Hepatocyte (in vitro differentiated cells): ENCODE measurements at regions not wholly inside any gene's neighbourhood (a gene's known extent, or its start where the extent isn't known, plus 50 kb on each side); places are given as distances from the start of the nearest gene placed in this dataset.

Experiments used
- DNase-seq: peaks from one replicate; pipeline ENCODE4 v3.0.0-alpha.2; 2016; ENCODE audit warnings: low spot score
- H2AFZ ChIP-seq: fragments of 200-600 bp; sonication (generic); 2 replicates; pipeline ENCODE4 v1.6.0; 2016; ENCODE audit warnings: antibody characterized with exemption, mild to moderate bottlenecking
- H3K27ac ChIP-seq: fragments of 200-600 bp; sonication (generic); 2 replicates; pipeline ENCODE4 v1.5.1; 2016; ENCODE audit warnings: mild to moderate bottlenecking
- H3K27me3 ChIP-seq: fragments of 200-600 bp; sonication (generic); 2 replicates; pipeline ENCODE4 v1.6.1; 2016
- H3K36me3 ChIP-seq: fragments of 200-600 bp; sonication (generic); replicated peaks from 2 replicates; pipeline ENCODE4 v1.5.1; 2016; ENCODE audit warnings: low read depth; ENCODE audit not compliant: insufficient read depth
- H3K4me1 ChIP-seq: fragments of 200-600 bp; sonication (generic); 2 replicates; pipeline ENCODE4 v1.5.1; 2016; ENCODE audit warnings: mild to moderate bottlenecking, moderate library complexity; ENCODE audit not compliant: insufficient read depth
- H3K4me2 ChIP-seq: fragments of 200-600 bp; sonication (generic); 2 replicates; pipeline ENCODE4 v1.6.0; 2016
- H3K4me3 ChIP-seq: fragments of 200-600 bp; sonication (generic); 2 replicates; pipeline ENCODE4 v1.5.1; 2016; ENCODE audit warnings: mild to moderate bottlenecking
- H3K79me2 ChIP-seq: fragments of 200-600 bp; sonication (generic); 2 replicates; pipeline ENCODE4 v1.6.0; 2017; ENCODE audit warnings: mild to moderate bottlenecking
- H3K9me2 ChIP-seq: fragments of 200-600 bp; sonication (generic); replicated peaks from 2 replicates; pipeline ENCODE4 v1.6.0; 2017; ENCODE audit warnings: mild to moderate bottlenecking; ENCODE audit not compliant: insufficient read depth
- H3K9me3 ChIP-seq: fragments of 200-600 bp; sonication (generic); 2 replicates; pipeline ENCODE4 v1.5.1; 2016; ENCODE audit warnings: low read depth, mild to moderate bottlenecking
- H4K20me1 ChIP-seq: fragments of 200-600 bp; sonication (generic); 2 replicates; pipeline ENCODE4 v1.6.0; 2016; ENCODE audit warnings: mild to moderate bottlenecking; ENCODE audit not compliant: insufficient read depth, poor library complexity, severe bottlenecking
- CTCF ChIP-seq: fragments of 200-600 bp; sonication (generic); IDR thresholded peaks from 2 replicates; pipeline ENCODE4 v1.5.1; 2016; ENCODE audit warnings: antibody characterized with exemption, mild to moderate bottlenecking; ENCODE audit not compliant: poor library complexity
- EZH2 ChIP-seq: fragments of 200-600 bp; sonication (generic); IDR thresholded peaks from 2 replicates; pipeline ENCODE4 v1.6.1; 2016; ENCODE audit warnings: antibody characterized with exemption, mild to moderate bottlenecking, borderline replicate concordance
- EZH2phosphoT487 ChIP-seq: fragments of 200-600 bp; sonication (generic); IDR thresholded peaks from one replicate; pipeline ENCODE4 v1.6.1; 2018; ENCODE audit warnings: antibody characterized with exemption, mild to moderate bottlenecking, low read depth, moderate library complexity; ENCODE audit not compliant: unreplicated experiment, severe bottlenecking
- WGBS: methylation state at CpG from one replicate; pipeline ENCODE4 v1.1.6; 2016; ENCODE audit warnings: low lambda C conversion rate; ENCODE audit errors: missing lambda C conversion rate; 5-methylcytosine and 5-hydroxymethylcytosine counted together

GRCh38 chr4:117770269-117771102 is 263.8 kb upstream of the NDST3 start:
- Histone ChIP-seq H3K9me3 (no peaks in the 10 kb centered on the region), H3K27me3 (no peaks in the 10 kb centered on the region), H3K4me2 (no peak overlapping the region), H3K36me3 (no peaks in the 10 kb centered on the region), H3K4me3 (no peak overlapping the region), H3K4me1 (no peaks in the 10 kb centered on the region), H3K9me2 (no peaks in the 10 kb centered on the region), H3K79me2 (no peaks in the 10 kb centered on the region), H3K27ac (no peak overlapping the region), H2AFZ (no peak overlapping the region), H4K20me1 (no peaks in the 10 kb centered on the region)
- no peak for DNase-seq
- WGBS = 84% methylated on average over 3 of the region's 3 CpGs
- TF ChIP-seq CTCF (no peak), EZH2phosphoT487 (no peak), EZH2 (no peak)

- H3K79me2 ChIP-seq = no peaks in the 10 kb centered on the region
- no peak overlapping the region for H3K27ac ChIP-seq
- no peak for DNase-seq
- 71% methylated on average over 6 of the region's 6 CpGs for WGBS
- no peaks in the 10 kb centered on the region for H3K36me3 ChIP-seq
- no peak overlapping the region for H2AFZ ChIP-seq
- TF ChIP-seq EZH2 (no peak), CTCF (peak; percentile 4)
- H3K9me3 ChIP-seq = no peaks in the 10 kb centered on the region
- H3K27me3 ChIP-seq = no peaks in the 10 kb centered on the region
- H3K4me2 ChIP-seq = no peak overlapping the region
- H4K20me1 ChIP-seq = no peaks in the 10 kb centered on the region
- H3K4me1 ChIP-seq = no peaks in the 10 kb centered on the region
- H3K4me3 ChIP-seq = no peak overlapping the region
- H3K9me2 ChIP-seq = no peaks in the 10 kb centered on the region
Observed at GRCh38 chr4:117771647-117772337, 262.5 kb upstream of the NDST3 start.

- no peak overlapping the region for H2AFZ ChIP-seq
- H3K4me3 ChIP-seq = no peak overlapping the region
- H3K79me2 ChIP-seq = no peaks in the 10 kb centered on the region
- H3K4me2 ChIP-seq = no peak overlapping the region
- no peaks in the 10 kb centered on the region for H3K4me1 ChIP-seq
- no peaks in the 10 kb centered on the region for H3K27me3 ChIP-seq
- H3K9me2 ChIP-seq = no peaks in the 10 kb centered on the region
- no peak for DNase-seq
- no peaks in the 10 kb centered on the region for H4K20me1 ChIP-seq
- H3K36me3 ChIP-seq = no peaks in the 10 kb centered on the region
- TF ChIP-seq EZH2 (no peak), CTCF (no peak), EZH2phosphoT487 (no peak)
- 90% methylated on average over 2 of the region's 2 CpGs for WGBS
- no peaks in the 10 kb centered on the region for H3K9me3 ChIP-seq
- H3K27ac ChIP-seq = no peak overlapping the region
Observed at GRCh38 chr4:117773064-117773936, 261.0 kb upstream of the NDST3 start.
